Raji (cell line): ENCODE measurements at regions not wholly inside any gene's neighbourhood (a gene's known extent, or its start where the extent isn't known, plus 50 kb on each side); places are given as distances from the start of the nearest gene placed in this dataset.

Experiments used
- POLR2A ChIP-seq: IDR thresholded peaks from 2 replicates; pipeline ENCODE4 v1.6.1; 2011; ENCODE audit warnings: low read depth, low read length, control low read depth; ENCODE audit not compliant: insufficient read depth

DNA sequence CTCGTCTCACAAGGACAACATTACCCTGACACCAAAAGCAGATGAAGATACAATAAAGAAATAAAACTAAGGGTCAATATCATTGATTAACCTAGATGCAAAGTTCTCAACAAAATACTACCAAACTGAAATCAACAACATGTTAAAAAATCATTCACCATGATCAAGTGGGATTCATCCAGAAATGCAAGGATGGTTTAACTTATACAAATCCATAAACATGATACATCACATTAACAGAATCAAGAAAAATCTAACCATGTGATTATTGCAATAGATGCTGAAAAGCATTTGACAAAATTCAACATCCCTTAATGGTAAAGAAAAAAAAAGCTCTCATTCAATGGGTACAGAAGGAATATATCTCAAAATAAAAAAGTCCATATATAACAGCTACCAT is 514.9 kb downstream of the TMA16 start:
- no peak for TF ChIP-seq POLR2A

DNA sequence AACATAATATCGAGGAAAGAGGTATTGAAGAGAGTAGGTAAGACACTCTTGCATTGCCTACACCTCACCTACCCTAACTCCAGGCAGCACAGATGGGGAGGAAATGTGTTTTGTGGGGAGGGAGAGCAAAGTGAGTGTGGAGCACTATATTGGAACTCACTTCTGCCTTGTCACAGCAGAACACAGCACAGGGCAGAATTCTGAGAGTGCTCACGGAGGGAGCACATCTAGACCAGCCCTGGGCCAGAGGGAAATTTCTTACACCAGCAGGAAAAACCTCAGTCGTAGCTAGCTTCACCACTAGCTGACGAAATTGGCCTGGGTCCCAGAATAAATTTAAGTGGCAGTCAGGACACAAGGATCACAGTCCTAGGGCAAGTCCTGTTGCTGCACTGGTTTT is 517.3 kb downstream of the TMA16 start:
- no peak for TF ChIP-seq POLR2A

DNA sequence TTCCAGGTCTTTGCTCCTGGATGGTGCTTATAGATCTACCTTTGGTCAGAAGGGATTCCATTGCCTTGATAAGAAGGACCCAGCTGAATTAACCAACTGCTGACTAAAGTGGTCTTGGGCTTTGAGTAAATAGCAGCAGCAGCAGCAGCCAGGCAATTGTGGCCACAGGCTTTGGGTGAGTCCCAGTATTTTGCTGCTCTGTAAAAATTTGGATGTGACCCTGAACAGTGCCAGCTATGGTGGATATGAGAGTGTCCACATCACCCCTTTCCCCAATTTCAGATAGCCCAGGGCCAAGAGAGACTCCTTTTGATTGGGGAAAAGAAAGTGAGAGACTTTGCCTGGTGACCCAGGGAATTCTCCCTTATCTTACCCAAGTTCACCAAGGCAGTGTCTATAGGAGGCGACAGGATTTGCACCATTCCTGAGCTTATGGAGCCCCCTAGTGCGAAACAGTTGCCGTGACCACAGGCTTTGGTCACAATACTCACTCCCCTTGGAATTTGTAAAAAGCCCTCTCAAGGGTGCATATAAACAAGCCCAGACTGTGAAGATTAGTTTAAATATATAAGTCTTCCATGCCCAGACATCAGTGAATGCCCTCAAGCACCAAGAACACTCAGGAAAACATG is 518.0 kb downstream of the TMA16 start:
- TF ChIP-seq POLR2A: no peak

DNA sequence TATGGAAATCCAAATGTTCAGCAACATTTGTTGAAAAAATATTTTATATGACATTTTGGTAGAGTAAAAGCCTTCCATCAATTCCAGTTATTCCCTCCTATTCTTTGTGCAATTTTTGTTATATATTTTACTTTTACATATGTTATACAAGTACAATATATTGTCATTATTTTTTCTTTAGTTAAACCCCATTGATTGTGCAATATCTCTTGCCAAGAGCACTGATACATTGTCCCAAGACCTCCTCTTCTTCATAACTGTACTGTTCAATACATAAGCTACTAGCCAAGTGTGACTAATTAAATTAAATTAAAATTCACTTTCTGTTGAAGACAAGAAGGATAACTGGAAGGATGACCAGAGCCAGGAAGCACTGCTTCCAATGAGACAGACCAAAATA is 527.5 kb downstream of the TMA16 start:
- TF ChIP-seq POLR2A: no peak

DNA sequence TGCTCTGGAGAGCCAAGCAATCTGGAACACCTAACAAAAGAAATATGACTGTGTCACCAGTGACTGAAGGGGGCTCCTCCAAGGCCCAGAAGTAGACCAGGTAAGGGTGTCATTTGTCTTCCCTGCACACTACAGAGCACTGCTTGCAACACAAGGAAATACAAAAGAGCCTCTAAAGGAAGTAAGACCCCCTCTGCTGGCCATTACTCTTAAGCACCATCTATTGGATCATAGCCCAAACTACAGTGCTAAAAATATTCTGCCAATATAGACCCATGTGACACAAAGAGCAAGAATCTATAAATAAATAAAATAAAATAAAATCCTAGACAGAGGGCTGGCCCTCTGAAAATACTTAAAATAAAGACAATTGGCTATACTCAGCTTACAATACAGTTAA is 528.7 kb downstream of the TMA16 start:
- no peak for TF ChIP-seq POLR2A

DNA sequence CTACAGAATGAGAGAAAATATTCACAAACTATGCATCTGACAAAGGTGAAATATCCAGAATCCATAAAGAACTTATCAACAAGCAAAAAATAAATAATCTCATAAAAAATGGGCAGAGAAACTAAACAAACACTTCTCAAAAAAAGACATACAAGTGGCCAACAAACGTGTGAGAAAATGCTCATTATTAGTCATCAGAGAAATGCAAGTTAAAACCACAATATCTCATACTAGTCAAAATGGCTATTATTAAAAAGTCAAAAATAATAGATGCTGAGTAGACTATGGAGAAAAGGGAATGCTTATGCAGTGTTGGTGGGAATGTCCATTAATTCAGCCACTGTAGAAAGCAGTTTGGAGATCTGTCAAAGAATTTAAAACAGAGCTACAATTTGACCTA is 533.3 kb downstream of the TMA16 start:
- no peak for TF ChIP-seq POLR2A

DNA sequence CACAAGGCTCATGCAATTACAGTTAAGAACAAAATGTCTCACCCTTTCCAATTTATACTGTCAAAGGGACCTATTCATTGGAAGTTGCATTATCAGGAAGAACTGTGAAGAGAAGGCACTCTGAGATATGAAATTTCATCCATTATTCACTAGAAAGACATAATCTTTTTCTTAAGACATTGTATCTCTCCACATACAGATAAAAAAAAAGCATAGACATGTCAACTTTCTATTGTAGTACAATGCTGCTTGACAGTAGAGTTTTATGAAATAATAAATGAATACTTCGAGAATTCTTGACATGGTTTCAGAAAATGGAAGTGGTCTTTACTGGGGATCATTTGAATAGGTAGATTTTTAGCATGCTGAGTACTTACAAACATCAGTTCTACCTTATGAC is 545.0 kb downstream of the TMA16 start:
- TF ChIP-seq POLR2A: no peak

DNA sequence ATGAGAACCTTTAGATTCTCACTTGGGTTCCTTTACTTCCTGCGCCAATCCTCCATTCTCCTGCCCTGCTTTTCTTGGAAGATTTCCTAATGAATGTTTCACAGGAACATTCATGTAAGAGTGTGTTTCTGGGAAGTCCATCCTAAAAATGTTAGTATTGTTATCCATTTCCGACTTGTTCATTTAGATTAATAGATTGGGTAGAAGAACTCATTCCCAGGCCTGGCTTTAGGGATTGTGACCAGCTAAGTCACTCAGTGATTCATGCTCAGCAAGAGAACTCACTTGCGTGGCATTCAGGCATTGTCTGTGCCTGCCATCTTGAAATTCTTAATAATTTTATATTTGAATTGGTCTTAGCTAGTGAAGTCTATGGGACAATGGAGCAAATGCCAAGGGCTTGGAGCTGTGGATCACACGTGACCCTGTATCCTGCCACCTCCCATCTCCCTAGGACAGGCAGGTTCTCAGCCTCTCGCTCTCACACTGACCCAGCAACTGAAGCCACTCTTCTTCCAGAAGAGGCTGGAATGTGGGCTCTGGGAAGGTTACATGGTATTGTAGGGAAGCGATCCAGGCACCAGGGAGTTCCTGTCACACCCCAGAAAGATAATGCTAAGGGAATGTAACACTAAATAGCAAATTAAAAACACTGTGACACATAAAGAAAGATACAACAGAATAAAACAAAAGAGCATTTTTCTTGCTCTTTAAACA is 562.1 kb downstream of the TMA16 start:
- TF ChIP-seq POLR2A: no peak

DNA sequence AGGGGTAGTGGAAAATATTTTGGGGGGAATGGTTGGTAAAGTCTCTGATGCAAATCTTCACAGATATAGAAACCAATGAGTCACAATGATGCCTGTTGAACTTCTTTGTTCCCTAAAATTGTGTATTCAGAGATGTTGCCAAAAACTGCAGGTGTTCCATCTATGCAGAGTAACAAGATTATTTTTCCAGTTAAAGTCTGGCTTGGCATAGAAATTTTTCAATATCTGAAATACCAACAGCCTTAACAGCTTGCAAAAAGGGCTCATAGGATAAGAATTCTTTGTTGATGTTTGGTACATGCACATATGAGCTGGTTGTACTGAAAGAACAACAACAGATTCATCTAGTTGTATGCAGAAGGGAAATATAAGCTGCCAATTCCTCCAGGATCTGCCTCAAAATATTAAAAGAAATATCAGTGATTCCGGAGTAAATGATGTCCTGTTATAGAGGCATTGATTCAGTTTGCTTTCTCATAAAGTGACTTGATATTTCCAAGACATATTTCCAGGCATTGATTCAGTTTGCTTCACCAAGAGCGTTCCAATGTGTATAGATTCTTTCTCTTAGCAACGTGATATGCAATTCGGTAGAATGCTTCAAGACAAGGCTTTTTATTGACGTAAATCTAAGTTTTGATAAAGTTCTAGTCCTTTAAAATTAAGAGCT is 564.4 kb downstream of the TMA16 start:
- no peak for TF ChIP-seq POLR2A

DNA sequence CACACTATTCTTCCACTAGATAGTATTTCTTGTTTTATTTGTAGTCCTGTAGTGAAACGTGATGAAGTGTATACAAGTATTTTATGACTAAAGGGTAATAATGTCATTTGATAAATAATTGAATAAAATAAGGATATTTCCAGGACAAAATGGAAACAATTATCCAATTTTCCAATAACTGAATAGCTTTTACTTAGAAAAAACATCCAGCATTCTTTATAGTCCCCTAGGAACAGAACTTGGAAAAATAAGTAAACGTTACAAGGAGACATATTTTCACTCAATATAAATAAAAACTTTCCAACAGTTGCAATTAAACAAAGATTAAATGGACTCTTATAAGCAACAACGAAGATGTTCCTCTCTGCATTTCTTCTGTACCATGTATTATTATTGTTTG is 566.0 kb downstream of the TMA16 start:
- TF ChIP-seq POLR2A: no peak

DNA sequence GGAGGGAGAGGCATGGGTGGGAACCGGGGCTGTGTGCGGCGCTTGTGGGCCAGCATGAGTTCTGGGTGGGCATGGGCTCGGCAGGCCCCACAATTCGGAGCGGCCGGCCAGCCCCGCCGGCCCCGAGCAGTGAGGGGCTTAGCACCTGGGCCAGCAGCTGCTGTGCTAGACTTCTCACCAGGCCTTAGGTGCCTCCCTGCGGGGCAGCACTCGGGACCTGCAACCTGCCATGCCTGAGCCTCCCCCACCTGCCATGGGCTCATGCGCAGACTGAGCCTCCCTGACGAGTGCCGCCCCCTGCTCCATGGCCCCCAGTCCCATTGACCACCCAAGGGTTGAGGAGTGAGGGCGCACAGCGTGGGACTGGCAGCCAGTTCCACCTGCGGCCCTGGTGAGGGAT is 573.9 kb downstream of the TMA16 start:
- TF ChIP-seq POLR2A: no peak

DNA sequence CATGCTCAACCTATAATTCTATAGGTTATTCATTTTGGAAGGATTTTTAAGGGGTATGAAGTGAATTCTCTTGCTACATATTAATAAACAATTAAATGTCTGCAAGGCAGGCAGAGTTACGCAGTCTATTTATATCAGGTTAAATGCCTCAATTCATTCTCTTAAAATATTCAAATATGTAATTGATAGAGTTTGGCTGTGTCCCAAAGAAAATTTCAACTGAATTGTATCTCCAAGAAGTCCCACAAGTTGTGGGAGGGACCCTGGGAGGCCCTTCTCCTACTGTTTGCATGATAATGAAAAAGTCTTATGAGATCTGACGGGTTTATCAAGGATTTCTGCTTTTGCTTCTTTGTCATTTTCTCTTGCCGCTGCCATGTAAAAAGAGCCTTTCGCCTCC is 576.1 kb downstream of the TMA16 start:
- no peak for TF ChIP-seq POLR2A

DNA sequence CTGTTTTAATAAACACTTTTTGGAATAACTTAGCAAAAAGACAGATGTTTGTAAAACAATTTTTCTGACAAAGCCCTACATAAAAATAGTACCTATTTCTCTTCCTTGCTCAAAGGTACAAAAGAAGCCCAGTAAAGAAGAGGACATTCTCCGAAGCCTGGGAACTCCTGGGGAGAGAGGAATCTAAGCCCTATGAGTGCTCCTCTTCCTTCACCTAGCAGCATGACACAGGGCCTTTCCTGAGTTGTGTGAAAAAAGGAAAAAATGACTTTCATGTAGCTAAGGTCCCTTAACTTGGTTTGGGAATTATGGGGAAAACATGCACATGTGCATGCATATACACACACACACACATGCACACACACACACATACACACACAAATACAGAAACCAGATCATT is 586.9 kb downstream of the TMA16 start:
- TF ChIP-seq POLR2A: no peak

DNA sequence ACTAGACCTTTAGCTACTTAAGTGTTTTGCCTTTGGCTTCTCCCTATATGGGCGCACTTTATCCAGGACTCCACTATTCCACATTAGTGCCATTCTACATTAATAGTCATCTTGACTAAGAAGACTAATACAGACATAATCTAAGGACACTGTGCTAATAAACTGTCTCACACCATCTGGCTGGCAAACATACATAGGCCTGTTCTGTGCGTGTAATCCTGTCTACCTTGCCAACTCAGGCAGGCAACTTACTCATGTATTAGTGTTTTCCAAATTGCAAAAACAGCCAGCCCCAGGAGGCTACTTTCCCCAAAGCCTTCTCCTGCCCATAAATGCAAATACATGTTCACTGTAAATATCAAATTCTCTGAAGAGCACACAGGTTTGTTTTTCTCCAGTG is 587.3 kb downstream of the TMA16 start:
- TF ChIP-seq POLR2A: no peak

DNA sequence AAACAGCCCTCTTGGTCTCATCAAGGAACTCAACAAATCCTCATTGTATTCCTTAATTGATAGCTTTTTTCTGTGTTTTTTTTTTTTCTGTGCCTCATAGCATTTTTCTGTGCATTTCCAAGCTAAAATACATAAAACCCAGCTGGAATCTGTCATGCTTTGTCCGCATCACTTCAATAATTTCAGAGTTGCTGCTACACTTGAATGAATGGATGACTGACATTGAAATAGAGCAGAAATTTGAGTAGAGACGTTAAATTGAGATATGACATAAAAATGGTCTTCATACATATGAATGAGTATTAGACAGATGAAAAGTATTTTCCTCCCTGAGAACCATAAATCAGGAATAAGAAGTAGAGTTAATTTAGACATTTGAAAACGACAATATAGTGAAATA is 593.2 kb downstream of the TMA16 start:
- TF ChIP-seq POLR2A: no peak

DNA sequence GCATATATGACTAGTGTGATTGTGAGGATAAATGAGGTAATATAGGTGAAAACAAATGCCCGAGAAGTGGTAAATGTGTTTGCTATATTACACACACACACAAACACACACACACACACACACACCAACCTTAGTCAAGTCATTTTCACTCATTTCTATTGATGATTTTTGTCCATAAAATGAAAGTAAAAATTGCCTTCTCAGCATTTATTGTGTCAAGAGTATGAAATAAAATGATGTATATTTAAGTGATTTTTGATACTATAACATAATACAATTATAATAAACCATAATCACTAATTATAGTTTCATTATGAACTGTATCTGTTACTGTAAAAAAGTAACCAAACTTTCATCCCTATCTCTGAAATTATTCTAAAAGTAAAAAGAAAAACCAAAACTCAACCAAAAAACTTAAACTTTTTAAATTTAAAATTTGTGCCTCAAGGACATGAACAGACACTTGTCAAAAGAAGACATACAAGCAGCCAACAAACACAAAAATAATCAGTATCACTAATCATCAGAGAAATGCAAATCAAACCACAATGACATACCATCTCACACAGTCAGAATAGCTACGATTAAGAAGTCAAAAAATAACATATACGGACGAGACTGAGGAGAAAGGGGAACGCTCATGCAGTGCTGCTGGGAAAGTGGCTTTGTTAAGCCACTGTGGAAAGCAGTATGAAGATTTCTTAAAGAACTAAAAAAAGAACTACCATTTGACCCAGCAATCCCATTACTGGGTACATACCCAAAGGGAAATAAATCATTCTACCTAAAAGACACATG is 601.0 kb downstream of the TMA16 start:
- no peak for TF ChIP-seq POLR2A

DNA sequence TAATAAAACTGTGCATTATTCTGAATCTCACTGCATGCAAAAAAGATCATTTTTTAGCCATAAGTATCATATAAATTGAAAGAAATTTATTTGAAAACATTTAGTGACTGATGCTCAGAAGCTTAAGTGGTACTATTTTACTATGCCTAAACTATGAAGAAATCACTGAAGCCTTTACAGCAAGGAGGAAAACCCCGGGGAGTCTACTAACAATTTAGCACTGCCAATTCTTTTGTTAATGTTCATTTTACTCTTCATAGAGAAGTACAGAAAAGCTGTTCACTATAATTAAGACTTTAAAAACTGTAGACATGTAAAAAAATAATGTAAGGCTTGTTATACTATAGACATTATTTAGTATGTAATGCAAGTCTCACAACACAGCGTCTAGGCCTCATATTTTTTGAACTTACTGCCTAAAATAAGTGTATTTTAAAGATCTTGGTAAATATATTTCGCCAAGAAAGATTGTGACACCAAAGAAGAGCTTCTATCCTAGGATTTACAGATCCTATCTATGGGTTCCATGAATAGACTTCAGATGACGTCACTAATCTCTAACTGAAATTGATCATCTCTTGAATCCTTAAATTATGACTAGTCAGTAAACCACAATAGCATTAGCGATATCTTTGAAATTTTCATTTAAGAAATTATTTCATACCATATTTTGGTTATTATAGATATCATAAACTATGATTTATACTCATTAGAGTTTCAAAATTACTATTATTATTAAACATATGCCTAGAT is 602.5 kb downstream of the TMA16 start:
- no peak for TF ChIP-seq POLR2A
